GM12891 (cell line): ENCODE measurements at regions not wholly inside any gene's neighbourhood (a gene's known extent, or its start where the extent isn't known, plus 50 kb on each side); places are given as distances from the start of the nearest gene placed in this dataset.

Source experiments
- PAX5 ChIP-seq: IDR thresholded peaks from 2 replicates; pipeline ENCODE4 v1.6.1; 2011; ENCODE audit warnings: low read length, moderate library complexity, mild to moderate bottlenecking; ENCODE audit not compliant: insufficient read depth, severe bottlenecking
- POLR2A ChIP-seq: IDR thresholded peaks from 2 replicates; pipeline ENCODE4 v1.6.1; 2011; ENCODE audit warnings: low read depth, low read length, control low read depth
- POLR2AphosphoS5 ChIP-seq: IDR thresholded peaks from 2 replicates; pipeline ENCODE4 v1.6.1; 2011; ENCODE audit warnings: low read depth, low read length, control low read depth
- POU2F2 ChIP-seq: IDR thresholded peaks from 2 replicates; pipeline ENCODE4 v1.6.1; 2011; ENCODE audit warnings: low read depth, mild to moderate bottlenecking, control low read depth, low read length, moderate library complexity
- SPI1 ChIP-seq: IDR thresholded peaks from 2 replicates; pipeline ENCODE4 v1.6.1; 2011; ENCODE audit warnings: low read depth, low read length, control low read depth
- TAF1 ChIP-seq: IDR thresholded peaks from 2 replicates; pipeline ENCODE4 v1.6.1; 2011; ENCODE audit warnings: low read depth, low read length, control low read depth

DNA sequence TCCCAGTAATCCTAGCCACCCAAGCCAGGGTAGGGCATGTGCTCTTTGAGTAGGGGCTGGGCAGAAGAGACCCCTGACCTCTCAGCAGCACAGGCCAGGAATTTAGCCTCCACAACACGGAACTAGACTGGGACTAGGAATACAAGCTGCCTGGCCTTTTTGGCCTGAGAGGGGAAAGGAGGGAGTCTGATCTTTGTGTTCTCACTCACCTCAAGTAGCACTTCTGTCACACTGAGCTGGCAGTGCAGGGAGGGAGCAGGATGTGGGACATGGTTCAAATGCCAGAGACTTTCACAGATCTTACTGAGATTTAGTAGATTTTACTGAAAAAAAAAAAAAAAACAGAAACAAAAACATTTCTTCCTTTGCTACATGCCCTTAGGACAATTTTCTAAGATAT lies 395.2 kb downstream of the CMPK2 start:
- TF ChIP-seq POLR2A (no peak), TAF1 (no peak), POLR2AphosphoS5 (no peak), POU2F2 (no peak), SPI1 (no peak), PAX5 (no peak)
